ENCODE measurements at regions not wholly inside any gene's neighbourhood (a gene's known extent, or its start where the extent isn't known, plus 50 kb on each side); places are given as distances from the start of the nearest gene placed in this dataset.

DNA sequence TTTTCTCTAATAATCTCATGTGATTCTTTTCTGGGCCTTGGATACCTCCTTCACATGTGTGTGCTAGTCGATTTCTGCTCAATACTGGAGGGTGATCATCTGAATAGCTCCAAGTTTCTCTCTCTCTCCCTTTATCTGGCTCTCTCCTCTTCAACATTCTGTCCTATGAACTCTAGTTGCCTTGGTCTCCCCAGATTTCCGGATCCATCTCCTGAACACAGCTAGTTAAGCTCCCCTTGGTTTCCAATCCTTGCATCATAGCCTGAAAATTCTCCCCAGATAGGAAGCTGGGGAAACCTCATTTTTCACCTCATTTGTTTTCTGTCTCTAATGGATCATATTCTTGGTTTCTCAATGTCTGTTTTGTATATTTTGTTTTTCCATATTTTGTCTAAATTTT lies 832.3 kb downstream of the MTRR start:
- Histone ChIP-seq H3K4me1 (ENCODE audit: low read depth) (no peaks in the 10 kb centered on the region), H3K4me3 (no peak overlapping the region), H3K9me3 (no peaks in the 10 kb centered on the region), H3K36me3 (ENCODE audit: low read depth) (no peaks in the 10 kb centered on the region)
- ATAC-seq = no peak
- TF ChIP-seq, protein P1, sequence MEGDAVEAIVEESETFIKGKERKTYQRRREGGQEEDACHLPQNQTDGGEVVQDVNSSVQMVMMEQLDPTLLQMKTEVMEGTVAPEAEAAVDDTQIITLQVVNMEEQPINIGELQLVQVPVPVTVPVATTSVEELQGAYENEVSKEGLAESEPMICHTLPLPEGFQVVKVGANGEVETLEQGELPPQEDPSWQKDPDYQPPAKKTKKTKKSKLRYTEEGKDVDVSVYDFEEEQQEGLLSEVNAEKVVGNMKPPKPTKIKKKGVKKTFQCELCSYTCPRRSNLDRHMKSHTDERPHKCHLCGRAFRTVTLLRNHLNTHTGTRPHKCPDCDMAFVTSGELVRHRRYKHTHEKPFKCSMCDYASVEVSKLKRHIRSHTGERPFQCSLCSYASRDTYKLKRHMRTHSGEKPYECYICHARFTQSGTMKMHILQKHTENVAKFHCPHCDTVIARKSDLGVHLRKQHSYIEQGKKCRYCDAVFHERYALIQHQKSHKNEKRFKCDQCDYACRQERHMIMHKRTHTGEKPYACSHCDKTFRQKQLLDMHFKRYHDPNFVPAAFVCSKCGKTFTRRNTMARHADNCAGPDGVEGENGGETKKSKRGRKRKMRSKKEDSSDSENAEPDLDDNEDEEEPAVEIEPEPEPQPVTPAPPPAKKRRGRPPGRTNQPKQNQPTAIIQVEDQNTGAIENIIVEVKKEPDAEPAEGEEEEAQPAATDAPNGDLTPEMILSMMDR (IDR thresholded peaks at IDR 0.05) = no peak
- no peak for DNase-seq
- intact Hi-C loops (cut with DNase I, micrococcal nuclease) = no loop called here

DNA sequence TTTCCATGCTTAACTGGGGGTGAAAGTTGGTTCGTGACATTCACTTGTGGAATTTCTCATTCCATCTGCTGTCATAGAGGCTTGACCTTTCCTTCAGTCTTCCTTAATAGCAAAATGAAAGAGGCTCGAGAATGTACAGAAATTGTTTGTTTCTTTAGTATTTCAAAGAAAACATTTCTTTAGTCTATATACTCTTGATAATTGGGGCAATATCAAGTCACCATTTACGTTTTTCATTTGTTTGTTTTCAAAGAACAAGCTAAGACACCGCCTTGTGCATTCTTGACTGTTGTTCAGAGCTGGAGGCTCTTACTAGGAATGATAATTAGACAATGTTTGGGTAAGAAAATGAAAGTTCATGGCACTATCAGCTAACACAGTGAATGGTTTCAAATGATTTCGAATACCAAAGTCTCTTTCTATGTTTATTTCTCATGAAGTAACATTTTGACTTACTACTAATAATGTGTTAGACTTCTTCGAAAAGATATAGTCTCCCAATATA lies 835.4 kb downstream of the SEMA5A start:
- Histone ChIP-seq H3K9me3 (no peaks in the 10 kb centered on the region), H3K4me3 (no peak overlapping the region), H3K36me3 (ENCODE audit: low read depth) (no peaks in the 10 kb centered on the region), H3K4me1 (ENCODE audit: low read depth) (no peaks in the 10 kb centered on the region)
- TF ChIP-seq, protein P1 (IDR thresholded peaks at IDR 0.05) = no peak
- ATAC-seq (no peak), DNase-seq (no peak)
- intact Hi-C loops (cut with DNase I, micrococcal nuclease) = no loop called here

DNA sequence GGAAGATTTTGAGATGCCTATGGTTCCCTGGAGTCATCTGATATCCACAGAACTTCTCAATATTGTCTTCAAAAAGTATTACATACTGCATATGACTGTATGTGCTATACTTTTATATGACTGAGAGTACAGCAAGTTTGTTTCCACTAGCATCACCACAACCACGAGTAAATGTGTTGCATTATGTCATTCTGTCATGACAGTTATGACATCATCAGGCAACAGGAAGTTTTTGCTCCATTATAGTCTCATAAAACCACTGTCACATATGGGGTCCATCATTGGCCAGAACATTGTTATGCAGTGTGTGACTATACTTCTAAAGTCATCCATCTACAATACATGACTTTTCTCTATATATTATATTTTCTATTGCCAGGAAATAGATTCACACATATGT lies 831.7 kb downstream of the SEMA5A start:
- H3K4me1 ChIP-seq (ENCODE audit: low read depth) = no peaks in the 10 kb centered on the region
- TF ChIP-seq, protein P1 (IDR thresholded peaks at IDR 0.05) = no peak
- no peak overlapping the region for H3K4me3 ChIP-seq
- no peaks in the 10 kb centered on the region for H3K9me3 ChIP-seq
- intact Hi-C loops (cut with DNase I, micrococcal nuclease) = no loop called here
- no peaks in the 10 kb centered on the region for H3K36me3 ChIP-seq (ENCODE audit: low read depth)
- ATAC-seq (no peak), DNase-seq (no peak)

DNA sequence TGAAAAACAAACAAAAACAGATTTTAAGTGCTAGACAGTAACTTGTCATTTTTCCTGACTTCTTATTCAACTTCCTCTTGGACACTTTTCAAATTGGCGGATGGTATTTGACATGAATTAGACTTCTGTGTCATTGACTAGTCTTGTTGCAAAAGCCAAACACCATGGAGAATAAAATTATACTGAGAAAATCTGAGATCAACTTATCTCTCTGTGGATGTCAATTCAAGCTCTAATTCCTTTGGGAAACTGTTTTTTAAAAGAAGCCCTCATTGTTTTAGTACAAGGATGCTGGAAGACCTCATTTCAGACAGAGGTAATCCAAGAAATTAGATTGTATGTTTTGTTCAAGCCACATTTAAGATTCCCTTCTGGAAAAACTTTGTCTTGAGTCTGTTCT lies 831.0 kb downstream of the SEMA5A start:
- Histone ChIP-seq H3K4me3 (no peak overlapping the region), H3K4me1 (ENCODE audit: low read depth) (no peaks in the 10 kb centered on the region), H3K9me3 (no peaks in the 10 kb centered on the region), H3K36me3 (ENCODE audit: low read depth) (no peaks in the 10 kb centered on the region)
- ATAC-seq = no peak
- DNase-seq = no peak
- TF ChIP-seq, protein P1 (IDR thresholded peaks at IDR 0.05) = no peak
- intact Hi-C loops (cut with DNase I, micrococcal nuclease) = no loop called here

DNA sequence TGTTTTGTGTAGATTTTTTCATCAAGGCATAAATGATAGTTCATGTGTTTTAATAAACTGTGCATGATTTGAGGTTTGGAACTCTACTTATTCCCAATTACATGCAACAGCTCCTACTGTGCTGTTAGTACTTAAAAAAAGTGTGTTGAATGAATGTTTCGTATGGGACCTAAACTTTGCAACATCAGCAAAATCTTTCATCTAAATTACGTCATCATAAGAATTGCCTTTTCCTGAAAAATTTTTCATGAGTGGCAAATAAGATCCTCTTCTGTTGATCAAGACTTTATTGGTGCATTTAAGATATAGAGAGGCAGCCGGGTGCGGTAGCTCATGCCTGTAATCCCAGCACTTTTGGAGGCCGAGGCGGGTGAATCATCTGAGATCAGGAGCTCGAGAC lies 826.1 kb downstream of the SEMA5A start:
- H3K9me3 ChIP-seq = no peaks in the 10 kb centered on the region
- H3K4me3 ChIP-seq = no peak overlapping the region
- intact Hi-C loops (cut with DNase I, micrococcal nuclease) = no loop called here
- no peaks in the 10 kb centered on the region for H3K4me1 ChIP-seq (ENCODE audit: low read depth)
- ATAC-seq = no peak
- H3K36me3 ChIP-seq (ENCODE audit: low read depth) = no peaks in the 10 kb centered on the region
- TF ChIP-seq, protein P1 (IDR thresholded peaks at IDR 0.05) = no peak
- DNase-seq = no peak

DNA sequence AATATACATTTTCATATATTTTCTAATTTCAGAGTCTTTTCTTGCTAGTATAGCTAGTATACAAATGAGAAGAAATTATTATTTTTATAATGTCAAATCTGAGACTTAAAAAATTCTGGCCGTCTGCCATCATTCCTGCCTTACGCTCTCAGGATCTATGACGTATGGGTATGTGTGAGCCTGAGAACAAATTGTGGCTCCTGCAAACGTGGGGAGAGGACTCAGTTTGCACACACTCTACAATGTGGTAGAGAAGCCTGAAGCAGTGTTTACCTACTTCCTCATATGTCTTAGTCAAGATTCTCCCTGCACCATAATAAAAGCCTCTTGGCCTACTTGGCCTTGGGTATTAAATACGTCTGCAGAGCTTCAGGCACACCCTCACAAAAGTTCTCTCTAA lies 825.4 kb downstream of the SEMA5A start:
- intact Hi-C loops (cut with DNase I, micrococcal nuclease) = no loop called here
- no peak for ATAC-seq
- TF ChIP-seq, protein P1 (IDR thresholded peaks at IDR 0.05) = no peak

More for the DNA sequence above, 825.4 kb downstream of the SEMA5A start:
- no peaks in the 10 kb centered on the region for H3K9me3 ChIP-seq
- no peak for DNase-seq
- H3K36me3 ChIP-seq (ENCODE audit: low read depth) = no peaks in the 10 kb centered on the region
- no peak overlapping the region for H3K4me3 ChIP-seq
- H3K4me1 ChIP-seq (ENCODE audit: low read depth) = no peaks in the 10 kb centered on the region

All from mucosa of descending colon (tissue), 3 donors.